ENCODE measurements at regions not wholly inside any gene's neighbourhood (a gene's known extent, or its start where the extent isn't known, plus 50 kb on each side); places are given as distances from the start of the nearest gene placed in this dataset.
A peak's percentile ranks its signal among the peaks of the same experiment; 100 is the strongest.
"Not testable (repeated sequence)": the region's sequence is repeated elsewhere in the genome, so short reads cannot be mapped to it uniquely, and the experiment has no call there.

DNA sequence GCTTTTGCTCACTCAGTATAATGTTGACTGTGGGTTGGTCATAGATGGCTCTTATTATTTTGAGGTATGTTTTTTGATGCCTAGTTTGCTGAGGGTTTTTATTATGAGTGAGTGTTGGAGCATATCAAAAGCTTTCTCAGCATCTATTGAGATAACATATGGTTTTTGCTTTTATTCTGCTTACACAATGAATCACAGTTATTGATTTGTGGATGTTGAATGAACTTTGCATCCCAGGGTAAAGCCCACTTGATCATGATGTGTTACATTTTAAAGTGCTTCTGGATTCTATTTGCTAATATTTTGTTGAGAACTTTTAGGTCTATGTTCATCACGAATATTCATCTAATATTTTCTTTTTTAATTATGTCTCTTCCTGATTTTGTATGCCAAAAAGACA, 1260.3 kb downstream of the TMEM121 start:
- H3K4me3 ChIP-seq (ENCODE audit: low read depth, low read length): no peak overlapping the region
- DNase-seq (ENCODE audit: low read depth): no peak
- TF ChIP-seq, protein P1, sequence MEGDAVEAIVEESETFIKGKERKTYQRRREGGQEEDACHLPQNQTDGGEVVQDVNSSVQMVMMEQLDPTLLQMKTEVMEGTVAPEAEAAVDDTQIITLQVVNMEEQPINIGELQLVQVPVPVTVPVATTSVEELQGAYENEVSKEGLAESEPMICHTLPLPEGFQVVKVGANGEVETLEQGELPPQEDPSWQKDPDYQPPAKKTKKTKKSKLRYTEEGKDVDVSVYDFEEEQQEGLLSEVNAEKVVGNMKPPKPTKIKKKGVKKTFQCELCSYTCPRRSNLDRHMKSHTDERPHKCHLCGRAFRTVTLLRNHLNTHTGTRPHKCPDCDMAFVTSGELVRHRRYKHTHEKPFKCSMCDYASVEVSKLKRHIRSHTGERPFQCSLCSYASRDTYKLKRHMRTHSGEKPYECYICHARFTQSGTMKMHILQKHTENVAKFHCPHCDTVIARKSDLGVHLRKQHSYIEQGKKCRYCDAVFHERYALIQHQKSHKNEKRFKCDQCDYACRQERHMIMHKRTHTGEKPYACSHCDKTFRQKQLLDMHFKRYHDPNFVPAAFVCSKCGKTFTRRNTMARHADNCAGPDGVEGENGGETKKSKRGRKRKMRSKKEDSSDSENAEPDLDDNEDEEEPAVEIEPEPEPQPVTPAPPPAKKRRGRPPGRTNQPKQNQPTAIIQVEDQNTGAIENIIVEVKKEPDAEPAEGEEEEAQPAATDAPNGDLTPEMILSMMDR (IDR thresholded peaks at IDR 0.05; ENCODE audit: insufficient read depth, low read depth, low read length): no peak

DNA sequence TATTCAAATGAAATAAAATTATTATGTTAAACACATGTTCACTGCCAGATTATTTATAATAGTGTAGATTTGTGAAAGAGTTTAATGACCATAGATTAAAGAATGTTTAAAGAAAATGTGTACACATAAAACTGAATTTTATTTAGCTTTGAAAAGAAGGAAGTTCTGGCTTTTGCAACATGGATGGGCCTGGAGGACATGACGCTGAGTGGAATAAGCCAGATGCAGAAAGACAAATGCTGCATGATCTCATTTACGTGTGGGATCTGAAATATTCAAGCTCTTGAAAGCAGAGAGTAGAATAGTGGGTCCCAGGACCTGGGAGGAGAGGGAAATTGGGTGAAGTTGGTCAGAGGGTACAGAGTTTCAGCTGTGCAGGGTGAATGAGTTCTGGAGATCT, 1261.2 kb downstream of the TMEM121 start:
- TF ChIP-seq, protein P1 (IDR thresholded peaks at IDR 0.05; ENCODE audit: insufficient read depth, low read depth, low read length): no peak
- H3K4me3 ChIP-seq (ENCODE audit: low read depth, low read length): no peak overlapping the region
- no peak for DNase-seq (ENCODE audit: low read depth)

DNA sequence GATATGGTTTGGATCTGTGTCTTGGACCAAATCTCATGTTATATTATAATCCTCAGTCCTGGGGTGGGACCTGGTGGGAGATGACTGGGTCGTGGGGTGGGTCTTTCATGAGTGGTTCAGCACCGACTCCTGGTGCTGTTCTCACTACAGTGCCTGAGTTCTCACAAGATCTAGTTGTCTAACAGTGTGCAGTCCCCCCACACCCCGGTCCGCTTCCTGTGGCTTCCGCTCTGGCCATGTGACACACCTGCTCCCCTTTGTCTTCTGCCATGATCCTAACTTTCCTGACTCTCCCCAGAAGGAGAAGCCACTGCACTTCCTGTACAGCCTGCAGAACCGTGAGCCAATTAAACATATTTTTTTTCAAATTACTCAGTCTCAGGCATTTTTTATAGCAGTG, 1262.2 kb downstream of the TMEM121 start:
- TF ChIP-seq, protein P1 (IDR thresholded peaks at IDR 0.05; ENCODE audit: insufficient read depth, low read depth, low read length): no peak
- no peak for DNase-seq (ENCODE audit: low read depth)
- no peak overlapping the region for H3K4me3 ChIP-seq (ENCODE audit: low read depth, low read length)

DNA sequence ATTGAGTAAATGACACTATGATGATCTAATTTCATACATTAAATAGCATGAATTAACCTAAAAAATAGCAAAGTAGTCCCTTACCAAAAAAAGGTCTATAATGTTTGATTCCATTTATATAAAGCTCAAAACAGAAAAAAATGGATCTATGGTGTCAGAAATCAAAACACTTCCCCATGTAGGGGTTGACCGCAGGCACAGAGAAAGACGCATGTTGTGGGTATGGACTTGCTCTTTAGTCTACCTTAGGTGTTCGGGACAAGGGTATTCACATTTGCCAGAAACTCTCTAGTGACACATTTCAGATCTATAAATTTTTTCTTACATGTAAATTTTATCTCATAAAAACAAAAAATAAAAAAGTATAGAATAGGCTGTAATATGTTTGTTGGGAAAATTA, 1262.9 kb downstream of the TMEM121 start:
- H3K4me3 ChIP-seq (ENCODE audit: low read depth, low read length): no peak overlapping the region
- DNase-seq (ENCODE audit: low read depth): no peak
- TF ChIP-seq, protein P1 (IDR thresholded peaks at IDR 0.05; ENCODE audit: insufficient read depth, low read depth, low read length): no peak

DNA sequence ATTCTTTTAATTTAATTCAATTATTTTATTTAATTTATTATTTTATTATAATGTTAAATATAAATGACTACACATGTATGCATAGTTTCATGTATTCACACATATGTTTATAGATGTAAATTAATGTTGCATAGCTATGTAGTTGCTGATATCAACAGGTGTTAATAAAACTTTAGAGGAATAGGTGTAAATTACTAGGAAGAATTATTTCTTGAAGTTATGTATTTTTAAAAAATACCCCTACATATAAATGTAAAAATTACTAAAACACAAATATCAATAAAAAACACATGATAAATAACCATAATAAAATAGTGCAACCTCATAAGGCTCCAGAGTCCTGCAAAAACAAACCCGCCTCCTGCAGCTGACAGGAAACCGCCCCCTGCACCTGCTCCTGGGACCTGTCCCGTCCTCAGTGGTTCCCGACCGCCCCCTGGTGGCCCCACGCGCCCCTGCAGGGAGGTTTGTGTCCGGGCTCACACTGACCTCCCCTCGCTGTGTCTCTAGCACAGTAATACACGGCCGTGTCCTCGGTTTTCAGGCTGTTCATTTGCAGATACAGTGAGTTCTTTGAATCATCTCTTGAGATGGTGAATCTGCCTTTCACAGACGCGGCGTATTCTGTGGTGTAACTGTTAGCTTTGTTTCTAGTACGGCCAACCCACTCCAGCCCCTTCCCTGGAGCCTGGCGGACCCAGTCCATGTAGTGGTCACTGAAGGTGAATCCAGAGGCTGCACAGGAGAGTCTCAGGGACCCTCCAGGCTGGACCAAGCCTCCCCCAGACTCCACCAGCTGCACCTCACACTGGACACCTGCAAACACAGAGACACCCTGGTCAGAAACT, 1264.0 kb downstream of the TMEM121 start:
- TF ChIP-seq, protein P1 (IDR thresholded peaks at IDR 0.05; ENCODE audit: insufficient read depth, low read depth, low read length): peak; percentile 44
- no peak for DNase-seq (ENCODE audit: low read depth)
- no peak overlapping the region for H3K4me3 ChIP-seq (ENCODE audit: low read depth, low read length)

DNA sequence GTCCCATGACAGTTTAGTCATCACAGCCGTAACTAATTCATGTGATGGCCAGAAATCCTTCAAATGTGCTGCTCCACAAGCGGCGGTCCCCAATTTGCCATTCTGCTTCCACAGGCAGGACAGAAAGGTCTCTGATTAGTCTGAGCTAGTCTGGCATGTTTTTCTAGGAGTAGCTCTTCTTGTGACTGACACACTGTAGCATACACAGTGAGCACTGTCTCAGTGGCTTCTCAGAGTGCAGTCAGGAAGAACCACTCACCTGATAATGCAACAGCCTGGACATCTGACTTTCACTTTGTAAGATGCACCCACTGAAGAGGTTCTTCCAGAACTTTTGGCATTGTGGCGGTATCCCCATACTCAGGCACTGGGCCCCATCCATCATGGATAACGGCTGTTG, 1266.2 kb downstream of the TMEM121 start:
- no peak for DNase-seq (ENCODE audit: low read depth)
- TF ChIP-seq, protein P1 (IDR thresholded peaks at IDR 0.05; ENCODE audit: insufficient read depth, low read depth, low read length): no peak
- no peak overlapping the region for H3K4me3 ChIP-seq (ENCODE audit: low read depth, low read length)

DNA sequence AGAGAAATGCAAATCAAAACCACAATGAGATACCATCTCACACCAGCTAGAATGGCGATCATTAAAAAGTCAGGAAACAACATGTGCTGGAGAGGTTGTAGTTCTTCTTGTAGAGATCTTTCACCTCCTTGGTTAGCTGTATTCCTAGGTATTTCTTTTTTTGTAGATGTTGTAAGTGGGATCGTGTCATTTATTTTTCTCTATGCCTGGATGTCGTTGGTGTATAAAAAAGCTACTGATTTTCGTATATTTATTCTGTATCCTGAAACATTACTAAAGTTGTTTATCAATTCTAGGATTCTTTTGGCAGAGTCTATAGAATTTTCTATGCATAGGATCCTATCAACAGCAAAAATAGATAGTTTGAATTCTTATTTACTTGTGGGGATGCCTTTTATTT, 1271.8 kb downstream of the TMEM121 start:
- H3K4me3 ChIP-seq (ENCODE audit: low read depth, low read length); DNase-seq (ENCODE audit: low read depth): not testable (repeated sequence)

Data from fibroblast of villous mesenchyme (primary cell).